ENCODE measurements at regions not wholly inside any gene's neighbourhood (a gene's known extent, or its start where the extent isn't known, plus 50 kb on each side); places are given as distances from the start of the nearest gene placed in this dataset.

GRCh38 chr16:7957151-7957550, 624.5 kb downstream of the RBFOX1 start:
- H3K27me3 Mint-ChIP-seq (ENCODE audit: insufficient read depth, low read depth) = peaks cover 5% of the 10 kb centered on the region
- Histone ChIP-seq H4K20me1 (ENCODE audit: low read depth) (no peaks in the 10 kb centered on the region), H3K36me3 (no peaks in the 10 kb centered on the region), H3K9me3 (ENCODE audit: low read depth) (no peaks in the 10 kb centered on the region), H3K4me2 (no peak overlapping the region), H3F3A (ENCODE audit: low read depth) (no peaks in the 10 kb centered on the region), H3K79me2 (ENCODE audit: low read depth) (no peaks in the 10 kb centered on the region), H3K27me3 (no peaks in the 10 kb centered on the region), H3K9ac (no peak overlapping the region), H2AFZ (replicated peaks) (no peak overlapping the region), H3K27ac (no peak overlapping the region), H3K4me1 (no peaks in the 10 kb centered on the region), H3K4me3 (no peak overlapping the region)
- no peaks in the 10 kb centered on the region for H3K36me3 Mint-ChIP-seq
- no peak overlapping the region for H3K27ac Mint-ChIP-seq
- H3K4me1 Mint-ChIP-seq = no peaks in the 10 kb centered on the region
- no peak overlapping the region for H3K4me3 Mint-ChIP-seq
- no peak for DNase-seq (ENCODE audit: low spot score)
- no peaks in the 10 kb centered on the region for H3K9me3 Mint-ChIP-seq
- no peak for TF ChIP-seq EZH2phosphoT487 (IDR thresholded peaks at IDR 0.05)
- TF ChIP-seq, protein P1, sequence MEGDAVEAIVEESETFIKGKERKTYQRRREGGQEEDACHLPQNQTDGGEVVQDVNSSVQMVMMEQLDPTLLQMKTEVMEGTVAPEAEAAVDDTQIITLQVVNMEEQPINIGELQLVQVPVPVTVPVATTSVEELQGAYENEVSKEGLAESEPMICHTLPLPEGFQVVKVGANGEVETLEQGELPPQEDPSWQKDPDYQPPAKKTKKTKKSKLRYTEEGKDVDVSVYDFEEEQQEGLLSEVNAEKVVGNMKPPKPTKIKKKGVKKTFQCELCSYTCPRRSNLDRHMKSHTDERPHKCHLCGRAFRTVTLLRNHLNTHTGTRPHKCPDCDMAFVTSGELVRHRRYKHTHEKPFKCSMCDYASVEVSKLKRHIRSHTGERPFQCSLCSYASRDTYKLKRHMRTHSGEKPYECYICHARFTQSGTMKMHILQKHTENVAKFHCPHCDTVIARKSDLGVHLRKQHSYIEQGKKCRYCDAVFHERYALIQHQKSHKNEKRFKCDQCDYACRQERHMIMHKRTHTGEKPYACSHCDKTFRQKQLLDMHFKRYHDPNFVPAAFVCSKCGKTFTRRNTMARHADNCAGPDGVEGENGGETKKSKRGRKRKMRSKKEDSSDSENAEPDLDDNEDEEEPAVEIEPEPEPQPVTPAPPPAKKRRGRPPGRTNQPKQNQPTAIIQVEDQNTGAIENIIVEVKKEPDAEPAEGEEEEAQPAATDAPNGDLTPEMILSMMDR (IDR thresholded peaks at IDR 0.05) = no peak
- no peak for TF ChIP-seq EZH2 (IDR thresholded peaks at IDR 0.05)

DNA sequence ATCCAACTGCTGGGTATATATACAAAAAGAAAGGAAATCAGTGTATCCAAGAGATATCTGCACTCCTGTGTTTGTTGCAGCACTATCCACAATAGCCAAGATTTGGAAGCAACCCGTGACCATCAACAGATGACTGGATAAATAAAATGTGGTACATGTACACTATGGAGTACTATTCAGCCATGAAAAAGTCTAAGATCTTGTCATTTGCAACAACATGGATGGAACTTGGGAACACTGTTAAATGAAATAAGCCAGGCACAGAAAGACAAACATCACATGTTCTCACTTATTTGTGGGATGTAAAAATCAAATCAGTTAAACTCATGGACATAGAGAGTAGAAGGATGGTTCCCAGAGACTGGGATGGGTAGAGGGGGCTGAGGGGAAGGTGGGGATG, 620.7 kb downstream of the RBFOX1 start:
- no peak for TF ChIP-seq EZH2 (IDR thresholded peaks at IDR 0.05)
- no peak for TF ChIP-seq EZH2phosphoT487 (IDR thresholded peaks at IDR 0.05)
- TF ChIP-seq, protein P1 (IDR thresholded peaks at IDR 0.05) = no peak
- Histone ChIP-seq H3K9me3 (ENCODE audit: low read depth) (no peaks in the 10 kb centered on the region), H3K4me2 (no peak overlapping the region), H2AFZ (replicated peaks) (no peak overlapping the region), H3K4me3 (no peak overlapping the region), H3K27ac (no peak overlapping the region), H3K9ac (no peak overlapping the region), H3K27me3 (no peaks in the 10 kb centered on the region), H3F3A (ENCODE audit: low read depth) (no peaks in the 10 kb centered on the region), H4K20me1 (ENCODE audit: low read depth) (no peaks in the 10 kb centered on the region), H3K36me3 (no peaks in the 10 kb centered on the region), H3K4me1 (no peaks in the 10 kb centered on the region), H3K79me2 (ENCODE audit: low read depth) (no peaks in the 10 kb centered on the region)
- Mint-ChIP-seq H3K27ac (no peak overlapping the region), H3K27me3 (ENCODE audit: insufficient read depth, low read depth) (peaks cover 5% of the 10 kb centered on the region), H3K4me1 (no peaks in the 10 kb centered on the region), H3K4me3 (no peak overlapping the region), H3K36me3 (no peaks in the 10 kb centered on the region), H3K9me3 (no peaks in the 10 kb centered on the region)
- no peak for DNase-seq (ENCODE audit: low spot score)

DNA sequence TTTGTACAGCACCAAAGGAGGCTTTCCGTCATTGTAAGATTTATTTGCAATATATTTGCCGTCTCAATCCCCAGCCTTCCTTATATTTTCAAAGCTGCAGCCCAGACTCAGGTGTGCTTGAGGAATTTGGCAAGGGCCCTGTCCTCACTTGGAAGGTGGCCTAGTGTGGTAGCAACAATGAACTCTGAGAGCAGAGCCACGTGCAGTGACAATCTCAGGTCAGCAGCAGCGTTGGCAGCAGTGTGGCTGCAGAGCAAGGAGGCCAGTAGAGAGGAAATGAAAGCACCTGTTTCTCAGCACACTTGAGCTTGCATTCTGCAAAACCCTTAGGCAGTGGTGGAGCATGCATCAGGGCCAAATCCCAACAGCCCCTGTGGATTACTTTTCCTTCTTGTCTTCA, 613.5 kb downstream of the RBFOX1 start:
- Histone ChIP-seq H3K4me1 (no peaks in the 10 kb centered on the region), H3K4me2 (no peak overlapping the region), H3K9me3 (ENCODE audit: low read depth) (no peaks in the 10 kb centered on the region), H3K79me2 (ENCODE audit: low read depth) (no peaks in the 10 kb centered on the region), H4K20me1 (ENCODE audit: low read depth) (no peaks in the 10 kb centered on the region), H3K27me3 (no peaks in the 10 kb centered on the region), H3K36me3 (no peaks in the 10 kb centered on the region), H3K4me3 (no peak overlapping the region), H3K9ac (no peak overlapping the region), H3K27ac (no peak overlapping the region), H2AFZ (replicated peaks) (no peak overlapping the region), H3F3A (ENCODE audit: low read depth) (no peaks in the 10 kb centered on the region)
- TF ChIP-seq EZH2phosphoT487 (IDR thresholded peaks at IDR 0.05) = no peak
- TF ChIP-seq EZH2 (IDR thresholded peaks at IDR 0.05) = no peak
- TF ChIP-seq, protein P1 (IDR thresholded peaks at IDR 0.05) = no peak
- Mint-ChIP-seq H3K4me3 (no peak overlapping the region), H3K27me3 (ENCODE audit: insufficient read depth, low read depth) (no peaks in the 10 kb centered on the region), H3K9me3 (peaks cover 2% of the 10 kb centered on the region), H3K27ac (no peak overlapping the region), H3K4me1 (peaks cover 2% of the 10 kb centered on the region), H3K36me3 (no peaks in the 10 kb centered on the region)
- DNase-seq (ENCODE audit: low spot score) = no peak

Measured in neural progenitor cell (in vitro differentiated cells).